Naive thymus-derived CD8-positive, alpha-beta T cell (primary cell): ENCODE measurements at regions not wholly inside any gene's neighbourhood (a gene's known extent, or its start where the extent isn't known, plus 50 kb on each side); places are given as distances from the start of the nearest gene placed in this dataset.

ENCODE experiments used
- ATAC-seq, 2 donors: fragments of 150-1000 bp; cut with Tn5 transposase in 1 of 2; sonication (Bioruptor Pico), chemical (Tn5 transposase) in 1 of 2; 1 replicate in 1 of 2; 2 replicates in 1 of 2; pipeline ENCODE4 v1.10.0; 2021; ENCODE audit warnings: mild to moderate bottlenecking in 2 of 2, moderate library complexity in 2 of 2
- POLR2A ChIA-PET: fragments of 350-600 bp; sonication (Branson Sonifier 250); formaldehyde crosslinking; loops from one replicate; lab custom pipeline; 2021; ENCODE audit warnings: antibody characterized with exemption; lab: Charles Lee
- DNase-seq, 10 donors: peaks; one replicate each; pipeline versions ENCODE4 v3.0.0 to v3.0.0-alpha.2; 2020 to 2022
- H3K27ac Mint-ChIP-seq, 10 donors: one replicate each; pipeline ENCODE4 v1.8.0; 2020 to 2022; ENCODE audit warnings: mild to moderate bottlenecking in 10 of 10, mixed read lengths in 10 of 10, moderate library complexity in 4 of 10, inconsistent platforms in 1 of 10
- H3K27me3 Mint-ChIP-seq, 5 donors: one replicate each; pipeline ENCODE4 v1.8.0; 2021 to 2022; ENCODE audit warnings: mixed read lengths in 5 of 5
- H3K36me3 Mint-ChIP-seq, 3 donors: one replicate each; pipeline ENCODE4 v1.8.0; 2020 to 2022; ENCODE audit warnings: mixed read lengths in 3 of 3, mild to moderate bottlenecking in 2 of 3, inconsistent platforms in 1 of 3
- H3K4me1 Mint-ChIP-seq, 4 donors: one replicate each; pipeline ENCODE4 v1.8.0; 2021 to 2022; ENCODE audit warnings: mixed read lengths in 4 of 4
- H3K4me3 Mint-ChIP-seq, 10 donors: one replicate each; pipeline ENCODE4 v1.8.0; 2020 to 2022; ENCODE audit warnings: mild to moderate bottlenecking in 10 of 10, mixed read lengths in 10 of 10, moderate library complexity in 6 of 10, inconsistent platforms in 1 of 10
- H3K9me3 Mint-ChIP-seq, 9 donors: one replicate each; pipeline ENCODE4 v1.8.0; 2020 to 2022; ENCODE audit warnings: mixed read lengths in 9 of 9, mild to moderate bottlenecking in 3 of 9, inconsistent platforms in 1 of 9, moderate library complexity in 1 of 9

- Mint-ChIP-seq H3K4me1 (peaks cover 0 to 9% (median 0%) of the 10 kb centered on the region in 4 donors), H3K4me3 (no peak overlapping the region), H3K27me3 (peaks cover 0 to 9% (median 0%) of the 10 kb centered on the region in 5 donors), H3K36me3 (no peaks in the 10 kb centered on the region), H3K27ac (no peak overlapping the region), H3K9me3 (no peaks in the 10 kb centered on the region)
- ATAC-seq (no peak), DNase-seq (no peak)
- POLR2A ChIA-PET: no interaction called here
Observed at GRCh38 chr15:62793752-62794144, 248.8 kb upstream of the TPM1 start.

- no peak for ATAC-seq
Observed at GRCh38 chr15:62795171-62795570, 247.4 kb upstream of the TPM1 start.

GRCh38 chr15:62795700-62796695 is 246.5 kb upstream of the TPM1 start:
- no peak for ATAC-seq
- POLR2A ChIA-PET: no interaction called here
- DNase-seq: no peak
- Mint-ChIP-seq H3K27me3 (peaks cover 0 to 9% (median 0%) of the 10 kb centered on the region in 5 donors), H3K27ac (no peak overlapping the region), H3K36me3 (no peaks in the 10 kb centered on the region), H3K4me3 (no peak overlapping the region), H3K4me1 (peaks cover 0 to 9% (median 0%) of the 10 kb centered on the region in 4 donors), H3K9me3 (no peaks in the 10 kb centered on the region)

More at GRCh38 chr15:62795171-62795570, 247.4 kb upstream of the TPM1 start:
- no peak overlapping the region for H3K4me3 Mint-ChIP-seq
- no peak overlapping the region for H3K27ac Mint-ChIP-seq
- no peaks in the 10 kb centered on the region for H3K9me3 Mint-ChIP-seq
- H3K27me3 Mint-ChIP-seq: peaks cover 0 to 9% (median 0%) of the 10 kb centered on the region in 5 donors
- POLR2A ChIA-PET: no interaction called here
- no peak for DNase-seq
- H3K4me1 Mint-ChIP-seq: peaks cover 0 to 9% (median 0%) of the 10 kb centered on the region in 4 donors
- H3K36me3 Mint-ChIP-seq: no peaks in the 10 kb centered on the region

- POLR2A ChIA-PET: no interaction called here
- Mint-ChIP-seq H3K27me3 (peaks cover 0 to 9% (median 0%) of the 10 kb centered on the region in 5 donors), H3K27ac (peak overlapping the region in 1 of 10 donors; percentile 70)
Observed at GRCh38 chr15:62797171-62797570, 245.4 kb upstream of the TPM1 start.

GRCh38 chr15:62798536-62798935 is 244.0 kb upstream of the TPM1 start:
- Mint-ChIP-seq H3K4me1 (peaks cover 0 to 9% (median 0%) of the 10 kb centered on the region in 4 donors), H3K4me3 (no peak overlapping the region), H3K27ac (no peak overlapping the region), H3K9me3 (no peaks in the 10 kb centered on the region), H3K27me3 (peaks cover 0 to 9% (median 0%) of the 10 kb centered on the region in 5 donors), H3K36me3 (no peaks in the 10 kb centered on the region)
- POLR2A ChIA-PET: no interaction called here
- ATAC-seq: no peak
- DNase-seq: no peak

More at GRCh38 chr15:62797171-62797570, 245.4 kb upstream of the TPM1 start:
- no peak for ATAC-seq
- Mint-ChIP-seq H3K9me3 (no peaks in the 10 kb centered on the region), H3K4me3 (no peak overlapping the region), H3K36me3 (no peaks in the 10 kb centered on the region), H3K4me1 (peaks cover 0 to 9% (median 0%) of the 10 kb centered on the region in 4 donors)
- DNase-seq: no peak

- DNase-seq (no peak), ATAC-seq (no peak)
- POLR2A ChIA-PET: no interaction called here
- H3K27me3 Mint-ChIP-seq: peaks cover 0 to 9% (median 0%) of the 10 kb centered on the region in 5 donors
- H3K36me3 Mint-ChIP-seq: no peaks in the 10 kb centered on the region
- H3K4me3 Mint-ChIP-seq: no peak overlapping the region
- H3K4me1 Mint-ChIP-seq: peaks cover 0 to 9% (median 0%) of the 10 kb centered on the region in 4 donors
- no peaks in the 10 kb centered on the region for H3K9me3 Mint-ChIP-seq
- peak overlapping the region in 1 of 10 donors; percentile 22 for H3K27ac Mint-ChIP-seq
Observed at GRCh38 chr15:62799037-62799436, 243.5 kb upstream of the TPM1 start.

- Mint-ChIP-seq H3K27ac (no peak overlapping the region), H3K36me3 (no peaks in the 10 kb centered on the region), H3K4me3 (no peak overlapping the region), H3K27me3 (peaks cover 0 to 6% (median 0%) of the 10 kb centered on the region in 5 donors), H3K4me1 (peaks cover 0 to 8% (median 0%) of the 10 kb centered on the region in 4 donors), H3K9me3 (no peaks in the 10 kb centered on the region)
- ATAC-seq (no peak), DNase-seq (no peak)
- POLR2A ChIA-PET: no interaction called here
Observed at GRCh38 chr15:62799919-62800318, 242.6 kb upstream of the TPM1 start.

- no peaks in the 10 kb centered on the region for H3K36me3 Mint-ChIP-seq
- no peaks in the 10 kb centered on the region for H3K9me3 Mint-ChIP-seq
- ATAC-seq (no peak), DNase-seq (no peak)
- no peak overlapping the region for H3K27ac Mint-ChIP-seq
- no peaks in the 10 kb centered on the region for H3K27me3 Mint-ChIP-seq
- H3K4me1 Mint-ChIP-seq: peaks cover 0 to 2% (median 0%) of the 10 kb centered on the region in 4 donors
- POLR2A ChIA-PET: no interaction called here
- no peak overlapping the region for H3K4me3 Mint-ChIP-seq
Observed at GRCh38 chr15:62802612-62803011, 239.9 kb upstream of the TPM1 start.

GRCh38 chr15:62803856-62804400 is 238.6 kb upstream of the TPM1 start:
- no peaks in the 10 kb centered on the region for H3K9me3 Mint-ChIP-seq
- H3K36me3 Mint-ChIP-seq: no peaks in the 10 kb centered on the region
- POLR2A ChIA-PET: no interaction called here
- H3K27ac Mint-ChIP-seq: no peak overlapping the region
- no peak overlapping the region for H3K4me3 Mint-ChIP-seq
- no peaks in the 10 kb centered on the region for H3K27me3 Mint-ChIP-seq
- ATAC-seq (no peak), DNase-seq (no peak)
- H3K4me1 Mint-ChIP-seq: no peaks in the 10 kb centered on the region

GRCh38 chr15:62805502-62805901 is 237.0 kb upstream of the TPM1 start:
- no peak for ATAC-seq
- DNase-seq: no peak
- Mint-ChIP-seq H3K27ac (no peak overlapping the region), H3K4me3 (no peak overlapping the region), H3K4me1 (no peaks in the 10 kb centered on the region), H3K36me3 (no peaks in the 10 kb centered on the region), H3K9me3 (no peaks in the 10 kb centered on the region), H3K27me3 (no peaks in the 10 kb centered on the region)
- POLR2A ChIA-PET: no interaction called here

- POLR2A ChIA-PET: no interaction called here
- Mint-ChIP-seq H3K4me1 (no peaks in the 10 kb centered on the region), H3K9me3 (no peaks in the 10 kb centered on the region), H3K27ac (no peak overlapping the region), H3K4me3 (no peak overlapping the region), H3K36me3 (no peaks in the 10 kb centered on the region), H3K27me3 (no peaks in the 10 kb centered on the region)
- DNase-seq (no peak), ATAC-seq (no peak)
Observed at GRCh38 chr15:62807539-62808130, 234.9 kb upstream of the TPM1 start.

- H3K9me3 Mint-ChIP-seq: no peaks in the 10 kb centered on the region
- H3K4me1 Mint-ChIP-seq: no peaks in the 10 kb centered on the region
- no peaks in the 10 kb centered on the region for H3K27me3 Mint-ChIP-seq
- POLR2A ChIA-PET: no interaction called here
- ATAC-seq (no peak), DNase-seq (no peak)
- H3K4me3 Mint-ChIP-seq: no peak overlapping the region
- no peaks in the 10 kb centered on the region for H3K36me3 Mint-ChIP-seq
- H3K27ac Mint-ChIP-seq: no peak overlapping the region
Observed at GRCh38 chr15:62809115-62809967, 233.2 kb upstream of the TPM1 start.
